ENCODE measurements at regions not wholly inside any gene's neighbourhood (a gene's known extent, or its start where the extent isn't known, plus 50 kb on each side); places are given as distances from the start of the nearest gene placed in this dataset.

GRCh38 chr6:56407883-56408410 lies 160.6 kb upstream of the COL21A1 start:
- intact Hi-C loops (cut with DNase I) = no loop called here
- no peak for ATAC-seq
- no peak for DNase-seq

DNA sequence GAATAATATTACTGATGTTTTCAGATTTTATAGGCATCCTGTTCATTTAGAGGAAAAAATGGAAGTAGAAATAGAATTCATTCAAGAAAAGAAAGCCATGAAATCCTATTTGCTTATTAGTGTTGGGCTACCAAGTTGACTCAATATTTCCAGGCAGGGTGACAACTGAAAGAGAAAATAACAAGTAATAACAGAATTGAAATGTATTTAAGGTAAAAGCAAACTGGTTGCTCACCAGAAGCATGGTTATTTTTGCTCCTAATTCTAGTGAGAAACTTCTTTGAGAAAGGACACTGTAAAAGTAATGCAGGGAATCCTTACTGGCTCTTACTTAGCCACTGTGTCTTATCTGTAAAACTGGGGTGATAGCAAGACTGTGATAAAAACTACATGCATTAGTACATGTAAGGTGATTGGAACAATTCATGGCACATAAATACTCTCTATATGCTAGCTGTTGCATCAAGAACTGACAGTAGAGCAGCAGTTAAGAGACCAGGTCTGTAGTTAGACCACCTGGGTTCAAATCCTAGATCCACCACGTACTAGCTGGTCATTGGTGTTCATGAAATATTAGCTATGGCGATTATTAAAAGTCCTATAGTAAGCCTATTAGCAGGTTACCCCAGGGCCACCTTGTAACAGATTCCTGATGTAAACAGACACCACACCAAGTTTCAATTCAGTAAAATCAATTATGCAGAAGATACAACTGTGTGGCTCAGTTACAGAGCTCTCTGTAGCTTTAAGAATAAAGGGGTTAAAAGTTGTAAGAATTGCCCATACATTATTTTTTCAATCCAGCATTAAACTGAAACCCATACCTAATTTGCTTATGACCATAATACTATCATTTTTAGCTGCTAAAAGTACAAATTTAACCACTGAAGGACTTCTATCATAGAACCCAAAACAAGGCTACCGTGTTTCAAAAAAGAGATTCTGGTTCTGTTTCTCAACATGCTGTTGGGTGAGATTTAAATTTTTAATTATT lies 159.2 kb upstream of the COL21A1 start:
- intact Hi-C loops (cut with DNase I) = no loop called here
- no peak for ATAC-seq
- no peak for DNase-seq

DNA sequence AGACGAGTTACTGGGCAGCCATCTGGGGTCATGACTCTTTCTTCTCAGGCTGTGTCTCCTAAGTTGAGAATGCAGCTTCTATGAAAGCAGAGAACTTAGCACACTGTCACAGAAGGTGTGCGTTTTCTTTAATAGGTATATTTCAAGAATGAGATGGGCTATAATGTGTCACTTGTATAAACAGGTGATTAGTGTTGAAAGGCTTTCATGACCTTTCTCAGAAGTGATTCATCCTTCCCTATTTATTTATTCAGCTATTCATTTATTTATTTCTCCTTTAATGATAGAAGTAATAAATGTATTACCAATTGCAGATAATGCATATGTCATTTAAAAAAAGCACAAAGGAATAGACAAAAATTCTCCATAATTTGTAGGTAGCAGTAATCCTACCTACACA lies 157.2 kb upstream of the COL21A1 start:
- ATAC-seq (no peak), DNase-seq (no peak)
- intact Hi-C loops (cut with DNase I) = no loop called here

DNA sequence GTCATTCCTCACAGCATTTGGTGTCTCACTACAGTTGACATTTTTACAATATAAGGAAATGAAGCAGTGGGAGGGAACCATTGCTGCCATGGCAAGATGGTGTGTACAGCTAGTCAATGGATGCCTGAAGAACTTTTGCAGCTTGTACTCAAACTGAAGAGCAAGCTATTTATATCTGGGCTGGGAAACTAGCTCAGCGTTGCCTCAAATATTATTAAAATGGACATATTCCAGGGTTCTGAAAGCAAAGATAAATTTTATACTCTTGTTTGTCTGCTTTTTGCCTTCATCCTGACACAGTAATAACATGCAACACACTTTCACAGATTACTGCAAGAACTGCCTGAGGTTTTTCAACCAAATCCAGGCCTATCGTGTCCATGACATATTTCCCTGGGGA lies 156.4 kb upstream of the COL21A1 start:
- no peak for DNase-seq
- intact Hi-C loops (cut with DNase I) = no loop called here

DNA sequence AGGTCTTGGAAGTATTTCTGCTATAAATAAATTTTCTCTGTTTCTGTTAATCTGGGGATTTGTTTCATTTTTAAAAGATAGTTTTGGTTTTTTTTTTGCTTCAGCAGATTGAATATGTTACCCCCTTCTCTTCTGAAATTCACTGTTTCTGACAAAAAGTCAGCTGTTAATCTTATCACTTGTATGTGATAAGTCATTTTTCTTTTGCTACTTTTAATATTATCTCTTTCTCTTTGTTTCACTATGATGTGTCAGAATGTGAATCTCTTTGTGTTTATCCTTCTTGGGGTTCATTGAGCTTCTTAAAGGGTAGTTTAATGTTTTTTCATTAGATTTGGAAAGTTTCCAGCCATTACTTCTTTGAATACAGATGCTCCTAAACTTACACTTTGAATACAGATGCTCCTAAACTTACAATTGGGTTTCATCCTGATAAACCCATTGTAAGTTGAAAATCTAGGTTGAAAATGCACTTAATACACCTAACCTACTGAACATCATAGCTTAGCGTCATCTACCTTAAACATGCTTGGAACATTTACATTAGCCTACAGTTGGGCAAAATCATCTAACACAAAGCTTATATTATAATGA lies 154.2 kb upstream of the COL21A1 start:
- DNase-seq = no peak
- ATAC-seq = no peak
- intact Hi-C loops (cut with DNase I) = no loop called here

More for the DNA sequence above, 156.4 kb upstream of the COL21A1 start:
- ATAC-seq = peak; percentile 24 to 47

GRCh38 chr6:56400273-56400672 lies 152.9 kb upstream of the COL21A1 start:
- intact Hi-C loops (cut with DNase I) = no loop called here

GRCh38 chr6:56399672-56400263 lies 152.4 kb upstream of the COL21A1 start:
- ATAC-seq (no peak), DNase-seq (no peak)
- intact Hi-C loops (cut with DNase I) = no loop called here

More at GRCh38 chr6:56400273-56400672, 152.9 kb upstream of the COL21A1 start:
- ATAC-seq (no peak), DNase-seq (no peak)

DNA sequence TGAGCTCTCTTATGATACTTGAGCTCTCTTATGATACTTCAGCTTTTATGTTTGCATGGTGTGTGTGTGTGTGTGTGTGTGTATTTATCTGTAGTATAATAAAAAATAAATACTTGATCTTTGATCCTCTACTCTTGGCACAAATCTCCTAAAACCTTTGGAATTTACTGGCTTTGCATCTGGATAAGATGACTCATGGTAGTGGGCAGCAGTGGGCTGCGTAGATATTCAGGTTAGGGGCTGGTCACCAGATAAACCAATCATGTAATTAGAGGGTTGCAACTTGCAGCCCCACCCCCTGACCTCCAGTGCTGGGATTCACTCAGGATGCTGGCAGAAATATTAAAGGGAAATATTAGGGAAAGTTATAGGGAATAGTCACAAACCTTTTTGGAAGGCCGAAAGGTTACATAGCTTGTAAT lies 151.9 kb upstream of the COL21A1 start:
- ATAC-seq (peak in 1 of 2 donors; percentile 54), DNase-seq (no peak)
- intact Hi-C loops (cut with DNase I) = no loop called here

DNA sequence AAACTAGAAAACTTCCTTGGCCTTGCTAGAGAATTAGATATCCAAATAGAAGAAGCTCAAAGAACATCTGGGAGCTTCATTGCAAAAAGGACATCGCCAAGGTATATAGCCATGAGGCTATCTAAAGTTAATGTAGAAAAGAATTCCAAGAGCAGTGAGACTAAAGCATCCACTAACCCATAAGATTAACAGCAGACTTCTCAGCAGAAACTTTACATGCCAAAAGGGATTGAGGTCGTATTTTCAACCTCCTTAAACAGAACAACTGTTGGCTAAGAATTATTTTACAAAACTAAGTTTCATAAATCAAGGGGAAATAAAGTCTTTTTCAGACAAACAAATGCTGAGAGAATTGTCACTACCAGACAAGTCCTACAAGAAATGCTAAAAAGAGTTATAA lies 149.1 kb upstream of the COL21A1 start:
- no peak for ATAC-seq
- no peak for DNase-seq
- intact Hi-C loops (cut with DNase I) = no loop called here

- intact Hi-C loops (cut with DNase I) = no loop called here
- ATAC-seq = no peak
Observed at GRCh38 chr6:56393615-56394612, 146.5 kb upstream of the COL21A1 start.

GRCh38 chr6:56388415-56388755 lies 141.0 kb upstream of the COL21A1 start:
- DNase-seq (no peak), ATAC-seq (peak in 1 of 2 donors; percentile 72)
- intact Hi-C loops (cut with DNase I) = no loop called here

More at GRCh38 chr6:56393615-56394612, 146.5 kb upstream of the COL21A1 start:
- DNase-seq = no peak

DNA sequence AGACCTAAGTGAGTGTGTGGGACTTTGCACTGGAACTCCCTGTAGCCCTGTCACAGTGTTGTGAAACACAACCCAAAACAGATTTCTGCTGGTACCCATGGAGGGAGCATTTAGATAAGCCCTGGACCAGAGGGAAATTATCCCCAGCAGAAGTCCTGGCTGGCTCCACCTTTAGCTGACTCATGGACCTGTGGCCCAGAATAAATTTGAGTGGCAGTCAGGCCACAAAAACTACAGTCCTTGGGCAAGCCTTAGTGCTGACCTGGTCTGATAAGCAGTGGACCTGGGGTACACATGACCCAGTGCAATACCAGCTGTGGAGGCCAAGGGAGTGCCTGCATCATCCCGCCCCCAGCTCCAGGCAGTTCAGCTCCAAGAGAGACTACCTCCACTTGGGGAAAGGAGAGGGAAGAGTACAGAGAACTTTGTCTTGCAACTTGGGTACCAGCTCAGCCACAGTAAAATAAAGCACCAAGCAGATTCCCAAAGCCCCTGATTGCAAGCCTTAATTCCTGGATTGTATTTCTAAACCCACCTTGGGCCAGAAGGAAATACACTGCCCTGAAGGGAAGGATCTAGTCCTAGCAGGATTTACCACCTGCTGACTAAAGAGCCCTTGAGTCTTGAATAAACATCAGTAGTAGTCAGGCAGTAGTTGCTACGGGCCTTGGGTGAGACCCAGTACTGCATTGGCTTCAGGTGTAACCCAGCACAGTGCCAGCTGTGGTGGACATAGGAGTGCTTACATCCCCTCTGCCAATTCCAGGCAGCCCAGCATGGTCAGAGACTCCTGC lies 140.4 kb upstream of the COL21A1 start:
- intact Hi-C loops (cut with DNase I) = no loop called here
- DNase-seq (no peak), ATAC-seq (peak in 1 of 2 donors; percentile 74)

- intact Hi-C loops (cut with DNase I) = no loop called here
- DNase-seq (no peak), ATAC-seq (no peak)
Observed at GRCh38 chr6:56386717-56387116, 139.3 kb upstream of the COL21A1 start.

DNA sequence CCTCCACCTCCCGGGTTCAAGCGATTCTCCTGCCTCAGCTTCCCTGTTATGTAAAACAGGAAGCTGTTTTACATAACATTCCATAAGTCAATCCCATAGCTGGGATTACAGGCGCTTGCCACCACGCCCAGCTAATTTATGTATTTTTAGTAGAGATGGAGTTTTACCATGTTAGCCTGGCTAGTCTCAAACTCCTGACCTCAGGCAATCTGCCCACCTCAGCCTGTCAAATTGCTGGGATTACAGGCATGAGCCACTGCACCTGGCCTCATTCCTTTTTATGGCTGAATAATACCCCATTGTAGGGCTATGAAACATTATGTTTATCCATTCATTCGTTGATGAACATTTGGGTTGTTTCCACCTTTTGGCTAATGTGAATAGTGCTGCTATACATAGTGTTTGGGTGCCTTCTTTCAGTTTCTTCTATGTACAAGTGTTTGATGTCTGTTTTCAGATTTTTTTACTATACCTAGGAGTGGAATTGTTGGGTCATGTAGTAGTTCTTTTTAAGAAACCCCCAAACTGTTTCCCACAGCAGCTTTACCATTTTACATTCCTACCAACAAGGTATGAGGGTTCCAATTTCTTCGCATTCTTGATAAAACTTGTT lies 138.7 kb upstream of the COL21A1 start:
- intact Hi-C loops (cut with DNase I) = no loop called here
- no peak for ATAC-seq
- no peak for DNase-seq

GRCh38 chr6:56383160-56383559 lies 135.8 kb upstream of the COL21A1 start:
- intact Hi-C loops (cut with DNase I) = no loop called here
- ATAC-seq = no peak
- no peak for DNase-seq

DNA sequence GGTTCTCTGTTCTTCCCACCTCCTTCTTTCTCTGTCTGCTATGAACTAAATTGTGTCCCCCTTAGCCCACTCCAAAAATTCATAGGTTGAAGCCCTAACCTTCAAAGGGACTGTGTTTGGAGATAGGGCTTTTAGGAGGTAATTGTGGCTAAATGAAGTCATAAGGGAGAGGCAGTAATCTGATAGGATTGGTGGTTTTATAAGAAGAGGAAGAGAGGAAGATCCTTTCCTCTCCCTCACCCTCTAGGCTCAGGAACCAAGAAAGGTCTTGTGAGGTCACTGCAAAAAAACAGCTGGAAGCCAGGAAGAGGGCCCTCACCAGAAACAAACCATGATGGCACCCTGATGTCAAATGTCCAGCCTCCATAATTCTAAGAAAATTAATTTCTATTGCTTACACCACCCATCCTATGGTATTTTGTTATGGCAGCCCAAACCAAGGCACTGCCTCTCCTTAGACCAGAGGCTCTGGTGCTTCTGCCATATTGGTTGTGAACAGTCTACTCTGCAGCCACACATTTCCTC lies 135.1 kb upstream of the COL21A1 start:
- DNase-seq (no peak), ATAC-seq (no peak)
- intact Hi-C loops (cut with DNase I) = no loop called here

GRCh38 chr6:56381801-56382251 lies 134.4 kb upstream of the COL21A1 start:
- ATAC-seq = no peak
- intact Hi-C loops (cut with DNase I) = no loop called here

More at GRCh38 chr6:56381801-56382251, 134.4 kb upstream of the COL21A1 start:
- no peak for DNase-seq
